ENCODE measurements at regions not wholly inside any gene's neighbourhood (a gene's known extent, or its start where the extent isn't known, plus 50 kb on each side); places are given as distances from the start of the nearest gene placed in this dataset.

DNA sequence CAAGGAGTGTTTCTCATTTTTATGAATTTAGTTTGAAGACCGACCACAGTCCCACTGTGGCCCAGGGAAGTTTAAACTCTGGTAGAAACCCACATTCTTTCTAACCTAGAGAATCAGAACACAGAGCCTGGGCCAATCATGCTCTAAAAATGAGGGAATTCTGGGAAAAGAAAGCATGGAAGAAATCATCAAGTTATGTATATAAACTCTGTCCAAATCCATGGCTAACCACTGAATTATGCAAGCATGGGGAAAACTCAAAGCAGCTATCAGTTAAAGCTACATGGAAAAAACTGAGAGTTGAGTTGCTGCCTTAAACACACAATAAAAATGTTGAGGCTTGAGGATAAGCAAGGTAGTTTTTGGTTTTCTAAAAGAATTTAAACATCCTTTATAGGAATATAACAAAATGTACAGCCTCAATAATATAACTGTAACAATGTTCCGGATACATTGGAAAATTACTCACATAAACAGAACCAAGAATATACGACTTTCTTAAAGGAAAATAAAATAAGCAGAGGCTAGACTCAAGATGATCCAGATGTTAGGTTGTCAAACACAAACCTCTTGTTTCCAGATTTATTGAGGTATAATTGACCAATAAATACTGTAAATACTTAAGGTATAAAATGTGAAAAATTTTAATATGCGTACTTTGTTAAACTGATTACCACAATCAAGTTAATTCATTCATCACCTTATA is 311.2 kb upstream of the GNAI1 start:
- DNase-seq, result no peak

DNA sequence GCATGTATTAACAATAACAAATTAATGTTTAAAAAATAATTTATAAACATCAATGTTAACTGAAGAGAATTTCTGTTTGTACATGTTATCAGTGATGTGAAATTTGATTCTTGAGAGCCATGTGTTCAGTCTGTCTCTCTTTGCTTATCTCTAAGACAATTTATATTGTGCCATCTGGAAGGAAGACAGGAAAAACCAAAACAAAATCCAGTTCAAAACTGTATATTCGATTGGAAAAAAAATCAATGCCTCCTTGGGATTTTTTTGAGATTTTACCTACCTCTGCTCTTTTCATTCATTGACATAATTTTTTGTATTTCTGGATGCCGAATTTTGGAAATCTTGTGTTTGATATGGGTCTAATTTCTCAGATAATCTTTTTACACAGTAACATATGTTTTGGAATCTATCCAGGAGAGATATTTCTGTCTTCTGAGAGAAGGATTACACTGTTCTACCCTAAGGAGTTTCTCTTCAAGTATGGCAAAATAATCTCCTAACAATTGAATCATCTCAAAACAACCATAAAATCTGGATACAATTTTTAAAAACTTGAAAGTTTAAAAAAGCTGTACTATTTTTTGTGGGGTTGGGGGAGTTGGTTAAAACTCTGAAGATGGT is 311.9 kb upstream of the GNAI1 start:
- no peaks in the 10 kb centered on the region for H3K27me3 ChIP-seq (ENCODE audit: control insufficient read depth, insufficient read depth, low read length)
- no peak overlapping the region for H3K4me3 ChIP-seq (ENCODE audit: insufficient read depth, low read depth, low read length)
- H3K36me3 ChIP-seq (replicated peaks; ENCODE audit: control insufficient read depth, insufficient read depth, low read length), result no peaks in the 10 kb centered on the region
- DNase-seq, result no peak

More for the DNA sequence above, 311.2 kb upstream of the GNAI1 start:
- Histone ChIP-seq H3K27me3 (ENCODE audit: control insufficient read depth, insufficient read depth, low read length) (no peaks in the 10 kb centered on the region), H3K36me3 (replicated peaks; ENCODE audit: control insufficient read depth, insufficient read depth, low read length) (no peaks in the 10 kb centered on the region), H3K4me3 (ENCODE audit: insufficient read depth, low read depth, low read length) (no peak overlapping the region)

DNA sequence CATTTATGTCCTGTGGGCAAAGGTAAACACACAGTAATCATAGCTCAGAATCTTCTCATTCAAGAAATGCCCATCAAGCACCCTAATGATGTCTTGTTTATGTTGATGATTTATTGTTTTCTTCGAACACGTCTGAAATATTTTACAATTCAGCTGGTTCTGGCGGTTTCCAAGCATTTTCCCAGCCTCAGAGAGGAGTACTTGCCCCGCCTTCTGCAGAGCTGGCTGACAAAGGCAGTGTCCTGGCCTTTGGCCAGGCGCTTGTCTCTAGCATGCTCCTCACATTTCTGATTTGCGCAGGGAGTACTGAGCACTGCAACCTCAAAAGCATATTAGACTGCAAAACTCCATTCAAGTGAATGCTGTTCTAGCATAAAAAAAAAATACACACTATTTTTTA is 314.2 kb upstream of the GNAI1 start:
- no peak for DNase-seq
- no peak overlapping the region for H3K4me3 ChIP-seq (ENCODE audit: insufficient read depth, low read depth, low read length)
- H3K27me3 ChIP-seq (ENCODE audit: control insufficient read depth, insufficient read depth, low read length), result no peaks in the 10 kb centered on the region
- no peaks in the 10 kb centered on the region for H3K36me3 ChIP-seq (replicated peaks; ENCODE audit: control insufficient read depth, insufficient read depth, low read length)

DNA sequence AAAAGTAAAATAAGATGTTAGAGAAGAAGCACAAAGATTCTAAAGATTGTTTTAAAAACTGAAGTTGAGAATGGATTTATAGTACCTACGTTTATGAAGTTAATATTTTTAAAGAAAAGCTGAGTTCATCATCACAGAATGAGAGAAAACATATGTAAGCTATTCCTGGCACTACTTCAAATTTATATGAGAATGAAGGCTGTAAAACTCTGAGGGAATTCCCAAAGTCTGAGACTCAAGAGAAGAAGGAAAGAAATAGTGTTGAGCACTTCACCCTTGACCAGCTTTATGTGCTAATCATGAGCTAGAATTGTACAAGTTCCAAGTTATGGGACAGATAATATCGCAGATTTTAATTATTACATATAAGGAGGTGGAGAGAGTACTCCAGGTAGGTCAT is 323.7 kb upstream of the GNAI1 start:
- DNase-seq, result no peak
- no peaks in the 10 kb centered on the region for H3K27me3 ChIP-seq (ENCODE audit: control insufficient read depth, insufficient read depth, low read length)
- no peaks in the 10 kb centered on the region for H3K36me3 ChIP-seq (replicated peaks; ENCODE audit: control insufficient read depth, insufficient read depth, low read length)
- no peak overlapping the region for H3K4me3 ChIP-seq (ENCODE audit: insufficient read depth, low read depth, low read length)

DNA sequence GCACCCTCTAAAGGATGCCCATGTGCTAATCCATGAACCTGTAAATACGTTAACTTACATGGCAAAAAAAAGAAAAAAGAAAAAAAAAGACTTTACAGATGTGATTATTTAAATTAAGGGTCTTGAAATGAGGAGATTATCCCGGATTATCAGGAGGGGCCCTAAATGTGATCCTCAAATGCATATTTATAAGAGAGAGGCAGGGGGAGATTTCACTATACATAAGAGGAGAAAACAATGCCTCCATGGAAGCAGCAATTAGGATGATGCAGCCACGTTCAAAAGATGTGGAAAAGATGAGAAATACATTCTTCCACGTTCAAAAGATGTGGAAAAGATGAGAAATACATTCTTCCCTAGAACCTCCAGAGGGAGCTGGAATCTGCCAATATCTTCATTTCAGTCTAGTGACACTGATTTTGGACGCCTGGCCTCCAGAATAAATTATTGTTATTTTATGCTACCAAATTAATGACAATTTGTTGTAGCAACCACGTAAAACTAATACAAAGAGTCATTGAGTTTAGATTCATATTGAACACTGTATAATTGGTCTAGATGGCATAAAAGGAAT is 328.4 kb upstream of the GNAI1 start:
- DNase-seq, result no peak
- Histone ChIP-seq H3K36me3 (replicated peaks; ENCODE audit: control insufficient read depth, insufficient read depth, low read length) (no peaks in the 10 kb centered on the region), H3K27me3 (ENCODE audit: control insufficient read depth, insufficient read depth, low read length) (no peaks in the 10 kb centered on the region), H3K4me3 (ENCODE audit: insufficient read depth, low read depth, low read length) (no peak overlapping the region)

DNA sequence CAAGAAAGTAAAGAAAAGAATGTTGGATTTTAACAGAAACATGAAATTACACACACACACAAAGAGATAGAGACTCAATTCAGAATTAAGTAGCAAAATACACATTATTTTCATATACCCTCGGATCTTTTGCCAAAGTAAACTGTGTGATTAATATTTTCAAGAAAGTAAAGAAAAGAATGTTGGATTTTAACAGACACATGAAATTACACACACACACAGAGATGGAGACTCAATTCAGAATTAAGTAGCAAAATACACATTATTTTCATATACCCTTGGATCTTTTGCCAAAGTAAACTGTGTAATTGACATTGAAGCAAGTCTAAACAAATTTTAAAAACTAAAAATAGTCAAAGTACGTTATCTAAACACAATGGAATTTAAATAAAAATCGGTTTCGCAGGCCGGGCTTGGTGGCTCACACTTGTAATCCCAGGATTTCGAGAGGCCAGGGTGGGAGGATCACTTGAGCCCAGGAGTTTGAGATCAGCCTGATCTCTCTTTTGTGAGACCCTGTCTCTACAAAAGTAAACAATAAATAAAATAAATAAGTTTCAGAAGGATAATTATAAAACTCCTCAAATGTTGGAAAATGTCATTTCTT is 337.3 kb upstream of the MAGI2 start:
- Histone ChIP-seq H3K4me3 (ENCODE audit: insufficient read depth, low read depth, low read length) (no peak overlapping the region), H3K36me3 (replicated peaks; ENCODE audit: control insufficient read depth, insufficient read depth, low read length) (no peaks in the 10 kb centered on the region), H3K27me3 (ENCODE audit: control insufficient read depth, insufficient read depth, low read length) (no peaks in the 10 kb centered on the region)
- DNase-seq, result no peak

DNA sequence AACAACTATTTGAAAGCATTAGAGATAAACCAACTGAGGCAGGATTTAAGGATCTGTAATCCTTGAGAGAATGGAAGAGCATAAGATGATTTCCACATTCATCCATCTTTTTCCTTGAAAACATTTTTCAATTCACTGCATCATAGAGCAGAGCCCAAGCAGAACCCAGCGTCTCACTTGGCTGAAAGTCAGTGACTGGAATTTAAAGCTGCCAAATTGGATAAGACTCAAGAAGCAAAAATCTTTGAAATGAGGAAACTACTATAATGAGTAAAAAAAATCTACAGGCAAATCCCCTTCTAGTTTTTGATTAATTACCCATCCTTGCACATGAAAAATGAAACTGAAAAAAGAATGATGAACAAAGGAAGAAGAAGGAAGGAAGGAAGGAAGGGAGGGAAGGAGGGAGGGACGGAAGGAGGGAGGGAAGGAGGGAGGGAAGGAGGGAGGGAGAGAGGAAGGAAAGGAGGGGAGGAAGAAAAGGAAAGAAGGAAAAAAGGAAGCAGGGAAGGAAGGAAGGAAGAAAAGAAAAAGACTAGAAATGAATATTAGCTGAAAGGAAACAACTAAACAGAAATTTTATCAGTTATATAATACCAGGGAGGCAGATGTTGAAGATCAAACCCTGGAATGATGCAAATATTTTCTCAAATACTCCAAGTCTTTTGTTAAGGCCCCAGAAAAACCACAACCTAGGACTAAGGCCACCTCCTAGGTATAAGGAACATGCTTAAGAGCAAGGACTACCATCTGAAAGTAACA is 336.3 kb upstream of the MAGI2 start:
- H3K4me3 ChIP-seq (ENCODE audit: insufficient read depth, low read depth, low read length), result no peak overlapping the region
- H3K27me3 ChIP-seq (ENCODE audit: control insufficient read depth, insufficient read depth, low read length), result no peaks in the 10 kb centered on the region
- no peaks in the 10 kb centered on the region for H3K36me3 ChIP-seq (replicated peaks; ENCODE audit: control insufficient read depth, insufficient read depth, low read length)
- no peak for DNase-seq

DNA sequence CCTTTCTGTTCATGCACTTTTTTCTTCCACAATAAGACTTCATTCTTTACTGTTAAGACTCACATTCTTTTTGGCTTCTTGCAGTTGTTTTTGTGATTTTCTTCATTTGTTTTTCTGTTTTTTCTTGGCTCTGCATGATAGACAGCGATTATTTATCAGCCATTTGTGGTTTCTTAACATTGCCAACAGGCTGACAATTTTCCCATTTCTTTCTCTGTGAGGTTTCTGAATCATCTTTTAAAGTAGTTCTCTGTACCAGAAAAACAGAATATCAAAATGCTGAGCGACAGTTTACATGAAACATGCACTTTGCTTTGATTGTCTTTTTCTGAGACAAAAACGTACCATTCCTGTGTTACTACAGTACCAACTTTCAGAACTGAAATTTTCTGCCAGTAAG is 334.2 kb upstream of the MAGI2 start:
- Histone ChIP-seq H3K4me3 (ENCODE audit: insufficient read depth, low read depth, low read length) (no peak overlapping the region), H3K27me3 (ENCODE audit: control insufficient read depth, insufficient read depth, low read length) (no peaks in the 10 kb centered on the region), H3K36me3 (replicated peaks; ENCODE audit: control insufficient read depth, insufficient read depth, low read length) (no peaks in the 10 kb centered on the region)
- no peak for DNase-seq

DNA sequence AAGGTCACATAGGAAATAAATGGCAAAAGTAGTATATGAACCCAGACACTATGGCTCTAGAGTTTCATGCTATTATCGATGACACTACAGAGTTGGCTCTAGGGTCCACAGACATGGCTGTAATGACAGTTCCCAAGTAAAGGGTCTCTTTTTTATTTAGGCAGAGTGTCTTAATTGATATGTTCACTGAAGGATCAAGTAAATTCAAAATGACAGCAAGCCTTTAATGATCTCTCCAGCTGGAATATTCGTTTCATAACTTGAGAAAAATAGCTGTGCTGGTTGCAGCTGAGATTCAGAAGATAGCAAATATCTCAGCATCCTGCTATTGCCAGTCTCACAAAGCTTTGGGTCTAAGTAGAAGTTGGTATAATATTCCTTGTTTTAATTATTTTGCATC is 333.6 kb upstream of the MAGI2 start:
- Histone ChIP-seq H3K27me3 (ENCODE audit: control insufficient read depth, insufficient read depth, low read length) (no peaks in the 10 kb centered on the region), H3K36me3 (replicated peaks; ENCODE audit: control insufficient read depth, insufficient read depth, low read length) (no peaks in the 10 kb centered on the region), H3K4me3 (ENCODE audit: insufficient read depth, low read depth, low read length) (no peak overlapping the region)
- DNase-seq, result no peak

DNA sequence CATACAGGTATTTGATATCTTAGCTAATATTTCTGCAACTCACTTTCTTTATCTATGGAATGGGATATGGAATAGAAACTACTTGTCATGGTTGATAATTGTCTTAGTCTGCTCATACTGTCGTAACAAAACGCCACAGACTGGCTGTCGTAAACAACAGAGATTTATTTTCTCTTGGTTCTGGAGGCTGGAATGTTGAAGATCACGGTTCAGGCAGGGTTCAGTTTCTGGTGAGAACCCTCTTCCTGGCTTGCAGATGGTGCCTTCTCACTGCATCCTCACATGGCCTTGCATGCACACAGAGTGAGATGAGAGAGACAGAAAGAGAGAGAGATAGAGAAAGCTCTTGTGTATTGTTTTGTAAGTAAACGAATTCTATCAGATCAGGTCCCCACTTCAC is 332.7 kb upstream of the MAGI2 start:
- Histone ChIP-seq H3K4me3 (ENCODE audit: insufficient read depth, low read depth, low read length) (no peak overlapping the region), H3K27me3 (ENCODE audit: control insufficient read depth, insufficient read depth, low read length) (no peaks in the 10 kb centered on the region), H3K36me3 (replicated peaks; ENCODE audit: control insufficient read depth, insufficient read depth, low read length) (no peaks in the 10 kb centered on the region)
- no peak for DNase-seq

DNA sequence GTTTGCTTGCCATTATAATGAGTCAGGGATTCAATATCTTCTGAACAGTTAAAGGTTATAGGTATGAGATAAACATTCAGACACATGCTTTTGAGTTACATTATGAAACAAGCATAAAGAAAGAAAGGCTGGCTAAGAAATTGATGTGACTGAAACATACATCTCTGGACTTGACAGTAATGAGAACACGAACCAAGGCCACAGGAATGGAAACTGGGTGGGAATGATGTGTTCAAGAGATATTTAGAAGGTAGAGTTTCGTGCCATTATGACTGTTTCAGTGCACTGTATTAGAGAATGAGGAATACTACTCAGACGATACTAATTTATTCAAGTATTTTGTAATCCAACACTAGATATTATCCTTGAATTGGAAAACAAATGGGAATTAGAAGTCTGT is 332.1 kb upstream of the MAGI2 start:
- Histone ChIP-seq H3K4me3 (ENCODE audit: insufficient read depth, low read depth, low read length) (no peak overlapping the region), H3K27me3 (ENCODE audit: control insufficient read depth, insufficient read depth, low read length) (no peaks in the 10 kb centered on the region), H3K36me3 (replicated peaks; ENCODE audit: control insufficient read depth, insufficient read depth, low read length) (no peaks in the 10 kb centered on the region)
- no peak for DNase-seq

DNA sequence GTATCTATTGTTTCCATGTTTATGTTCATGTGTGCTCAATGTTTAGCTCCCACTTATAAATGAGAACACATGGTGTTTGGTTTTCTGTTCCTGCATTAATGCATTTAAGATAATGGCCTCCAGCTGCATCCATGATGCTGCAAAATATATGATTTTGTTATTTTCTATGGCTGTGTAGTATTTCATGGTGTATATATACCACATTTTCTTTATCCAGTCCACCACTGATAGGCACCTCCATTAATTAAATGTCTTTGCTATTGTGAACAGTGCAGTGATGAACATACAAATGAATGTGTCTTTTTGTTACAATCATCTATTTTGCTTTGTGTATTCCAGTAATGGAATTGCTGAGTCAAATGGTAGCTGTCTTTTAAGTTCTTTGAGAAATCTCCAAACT is 329.4 kb upstream of the MAGI2 start:
- Histone ChIP-seq H3K4me3 (ENCODE audit: insufficient read depth, low read depth, low read length) (no peak overlapping the region), H3K36me3 (replicated peaks; ENCODE audit: control insufficient read depth, insufficient read depth, low read length) (no peaks in the 10 kb centered on the region), H3K27me3 (ENCODE audit: control insufficient read depth, insufficient read depth, low read length) (no peaks in the 10 kb centered on the region)
- DNase-seq, result no peak

DNA sequence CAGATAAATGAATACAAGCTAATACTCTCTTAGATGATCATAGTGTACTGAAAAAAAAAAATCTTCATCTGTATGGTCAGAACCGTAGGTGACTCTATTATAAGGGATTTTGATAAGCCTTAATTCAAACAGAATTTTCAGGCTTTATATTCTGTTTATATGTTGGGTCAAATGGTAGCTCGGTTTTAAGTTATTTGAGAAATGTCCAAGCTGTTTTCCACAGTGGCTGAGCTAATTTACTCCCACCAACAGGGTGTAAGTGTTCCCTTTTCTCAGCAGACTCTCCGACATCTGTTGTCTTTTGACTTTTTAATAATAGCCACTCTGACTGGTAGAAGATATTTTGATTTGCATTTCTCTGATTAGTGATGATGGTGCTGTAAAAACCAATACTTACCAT is 328.8 kb upstream of the MAGI2 start:
- no peak for DNase-seq
- Histone ChIP-seq H3K36me3 (replicated peaks; ENCODE audit: control insufficient read depth, insufficient read depth, low read length) (no peaks in the 10 kb centered on the region), H3K27me3 (ENCODE audit: control insufficient read depth, insufficient read depth, low read length) (no peaks in the 10 kb centered on the region), H3K4me3 (ENCODE audit: insufficient read depth, low read depth, low read length) (no peak overlapping the region)

DNA sequence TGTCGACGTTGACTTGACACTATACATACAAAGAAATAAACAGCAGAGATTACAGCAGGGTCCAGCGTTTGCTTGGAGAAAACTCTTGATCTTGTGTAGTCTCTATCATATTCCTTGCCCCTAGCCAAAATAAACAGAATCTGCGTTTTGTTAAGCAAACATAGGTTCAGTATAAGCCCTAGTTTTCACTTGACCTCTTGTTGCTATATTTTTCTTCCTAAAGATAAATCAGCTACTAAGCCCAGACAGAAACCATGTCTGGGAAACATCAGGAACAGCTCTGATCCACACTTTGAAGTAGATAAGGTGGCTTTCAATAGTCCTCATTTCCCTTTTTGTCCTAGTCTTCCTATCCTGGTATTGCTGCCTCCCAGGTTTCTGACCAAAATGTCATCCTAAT is 328.2 kb upstream of the MAGI2 start:
- Histone ChIP-seq H3K4me3 (ENCODE audit: insufficient read depth, low read depth, low read length) (no peak overlapping the region), H3K27me3 (ENCODE audit: control insufficient read depth, insufficient read depth, low read length) (no peaks in the 10 kb centered on the region), H3K36me3 (replicated peaks; ENCODE audit: control insufficient read depth, insufficient read depth, low read length) (no peaks in the 10 kb centered on the region)
- no peak for DNase-seq

All from H7 (cell line).